GM19455 (cell line): ENCODE measurements at regions not wholly inside any gene's neighbourhood (a gene's known extent, or its start where the extent isn't known, plus 50 kb on each side); places are given as distances from the start of the nearest gene placed in this dataset.

Experiments
- ATAC-seq: cut with Tn5 transposase; IDR thresholded peaks from one replicate; pipeline ENCODE4 v1.9.1; 2021; ENCODE audit not compliant: unreplicated experiment

GRCh38 chr14:29265852-29266251, 499.3 kb downstream of the FOXG1 start:
- no peak for ATAC-seq

- ATAC-seq, result no peak
Observed at GRCh38 chr14:29271669-29272068, 505.1 kb downstream of the FOXG1 start.

- no peak for ATAC-seq
Observed at GRCh38 chr14:29273513-29273912, 506.9 kb downstream of the FOXG1 start.

- ATAC-seq, result no peak
Observed at GRCh38 chr14:29274890-29275596, 508.5 kb downstream of the FOXG1 start.

- ATAC-seq, result no peak
Observed at GRCh38 chr14:29278301-29279263, 512.0 kb downstream of the FOXG1 start.

GRCh38 chr14:29282169-29282568, 515.6 kb downstream of the FOXG1 start:
- ATAC-seq, result no peak

GRCh38 chr14:29290441-29290840, 523.9 kb downstream of the FOXG1 start:
- no peak for ATAC-seq

GRCh38 chr14:29299372-29299771, 532.8 kb downstream of the FOXG1 start:
- ATAC-seq, result no peak

GRCh38 chr14:29301571-29301970, 535.0 kb downstream of the FOXG1 start:
- no peak for ATAC-seq

- ATAC-seq, result no peak
Observed at GRCh38 chr14:29310210-29310609, 543.6 kb downstream of the FOXG1 start.

GRCh38 chr14:29310757-29311156, 544.2 kb downstream of the FOXG1 start:
- no peak for ATAC-seq

- no peak for ATAC-seq
Observed at GRCh38 chr14:29311983-29312382, 545.4 kb downstream of the FOXG1 start.

- ATAC-seq, result no peak
Observed at GRCh38 chr14:29316936-29317335, 550.3 kb downstream of the FOXG1 start.

GRCh38 chr14:29317423-29317822, 550.8 kb downstream of the FOXG1 start:
- ATAC-seq, result no peak

- ATAC-seq, result no peak
Observed at GRCh38 chr14:29320286-29320685, 553.7 kb downstream of the FOXG1 start.

GRCh38 chr14:29321646-29322045, 555.1 kb downstream of the FOXG1 start:
- no peak for ATAC-seq

- ATAC-seq, result no peak
Observed at GRCh38 chr14:29339494-29340172, 573.0 kb downstream of the FOXG1 start.

- ATAC-seq, result no peak
Observed at GRCh38 chr14:29348504-29348903, 579.1 kb downstream of the PRKD1 start.

- ATAC-seq, result no peak
Observed at GRCh38 chr14:29350496-29350895, 577.2 kb downstream of the PRKD1 start.

- ATAC-seq, result no peak
Observed at GRCh38 chr14:29351996-29352705, 575.5 kb downstream of the PRKD1 start.

- ATAC-seq, result no peak
Observed at GRCh38 chr14:29352706-29353080, 575.0 kb downstream of the PRKD1 start.
